Endothelial cell of umbilical vein (primary cell): ENCODE measurements at regions not wholly inside any gene's neighbourhood (a gene's known extent, or its start where the extent isn't known, plus 50 kb on each side); places are given as distances from the start of the nearest gene placed in this dataset.

ENCODE experiments used
- BruUV-seq: library from RNA; stranded (reverse); fragments of 400-500 nt; replicated peaks from 2 replicates; lab custom pipeline; 2021; lab: Mats Ljungman, UMichigan
- CTCF ChIA-PET: fragments of 300-600, 350-600 bp; sonication (Branson Sonifier 250); formaldehyde crosslinking; loops from one replicate; lab custom pipeline; 2021; ENCODE audit warnings: antibody characterized with exemption, inconsistent platforms; lab: Charles Lee
- POLR2A ChIA-PET: fragments of 300-600, 350-600 bp; sonication (Branson Sonifier 250); formaldehyde crosslinking; loops from one replicate; lab custom pipeline; 2021; ENCODE audit warnings: antibody characterized with exemption, inconsistent platforms; lab: Charles Lee
- DNase-seq: peaks from one replicate; pipeline ENCODE4 v3.0.0-alpha.2; 2011; ENCODE audit warnings: low read depth, low spot score
- FAIRE-seq: peaks from 2 replicates; lab custom pipeline; 2011; peaks lifted over from hg19 to GRCh38; lab: Jason Lieb, UNC
- H2AFZ ChIP-seq: 2 replicates; pipeline ENCODE4 v1.6.0; 2012; ENCODE audit warnings: low read depth, low read length, control low read depth, inconsistent platforms
- H3K27ac ChIP-seq: 2 replicates; pipeline ENCODE4 v1.5.1; 2011; ENCODE audit warnings: low read depth, mild to moderate bottlenecking, control low read depth, low read length, moderate library complexity; ENCODE audit not compliant: insufficient read depth
- H3K27me3 ChIP-seq, 2 experiments: 2 replicates each; pipeline versions ENCODE4 v1.6.0 to v1.6.1; 2011; ENCODE audit warnings: low read length in 2 of 2, mixed read lengths in 1 of 2; ENCODE audit not compliant: control insufficient read depth in 2 of 2, insufficient read depth in 2 of 2
- H3K36me3 ChIP-seq, 2 experiments: 2 replicates in 1 of 2; 3 replicates in 1 of 2; pipeline ENCODE4 v1.5.1; 2011; ENCODE audit warnings: low read length in 2 of 2, mild to moderate bottlenecking in 1 of 2, moderate library complexity in 1 of 2; ENCODE audit not compliant: control insufficient read depth in 2 of 2, insufficient read depth in 2 of 2; ENCODE audit errors: extremely low read depth in 1 of 2
- H3K4me1 ChIP-seq: 3 replicates; pipeline ENCODE4 v1.5.1; 2011; ENCODE audit warnings: mild to moderate bottlenecking, low read length; ENCODE audit not compliant: control insufficient read depth, insufficient read depth; ENCODE audit errors: extremely low read depth
- H3K4me2 ChIP-seq: 2 replicates; pipeline ENCODE4 v1.6.1; 2011; ENCODE audit warnings: low read length, control low read depth, mixed read lengths; ENCODE audit not compliant: insufficient read depth
- H3K4me3 ChIP-seq, 3 experiments: fragments of 200-600 bp in 1 of 3; sonication (generic), shearing (Covaris generic) in 1 of 3; replicated peaks in 1 of 3; 2 replicates each; pipeline ENCODE4 v1.5.1; 2011 to 2016; ENCODE audit warnings: control low read depth in 3 of 3, low read length in 3 of 3, mild to moderate bottlenecking in 2 of 3, inconsistent platforms in 1 of 3, low read depth in 1 of 3, moderate library complexity in 1 of 3; ENCODE audit not compliant: insufficient read depth in 1 of 3
- H3K79me2 ChIP-seq: 2 replicates; pipeline ENCODE4 v1.6.0; 2012; ENCODE audit warnings: low read length, inconsistent platforms; ENCODE audit not compliant: control insufficient read depth, insufficient read depth
- H3K9ac ChIP-seq: replicated peaks from 2 replicates; pipeline ENCODE3; 2011; ENCODE audit warnings: low read length, control low read depth; ENCODE audit not compliant: insufficient read depth; ENCODE audit errors: extremely low read depth
- H3K9me1 ChIP-seq: replicated peaks from 3 replicates; pipeline ENCODE4 v1.6.0; 2011; ENCODE audit warnings: mild to moderate bottlenecking, low read length; ENCODE audit not compliant: control insufficient read depth, insufficient read depth; ENCODE audit errors: extremely low read depth
- H3K9me3 ChIP-seq: replicated peaks from 2 replicates; pipeline ENCODE4 v1.5.1; 2012; ENCODE audit warnings: low read length, inconsistent platforms; ENCODE audit not compliant: control insufficient read depth, insufficient read depth
- H4K20me1 ChIP-seq: replicated peaks from 2 replicates; pipeline ENCODE3; 2011; ENCODE audit warnings: mild to moderate bottlenecking, low read length; ENCODE audit not compliant: control insufficient read depth, insufficient read depth; ENCODE audit errors: extremely low read depth
- EZH2 ChIP-seq: IDR thresholded peaks from 2 replicates; pipeline ENCODE4 v1.6.1; 2012; ENCODE audit warnings: borderline replicate concordance, low read depth, mild to moderate bottlenecking, moderate library complexity, low read length, inconsistent platforms; ENCODE audit not compliant: severe bottlenecking
- FOS ChIP-seq: IDR thresholded peaks from 2 replicates; pipeline ENCODE4 v1.6.1; 2011; ENCODE audit warnings: mild to moderate bottlenecking, low read length, moderate library complexity, borderline replicate concordance; ENCODE audit not compliant: insufficient read depth
- GATA2 ChIP-seq: IDR thresholded peaks from 2 replicates; pipeline ENCODE4 v1.7.0; 2011; ENCODE audit warnings: low read depth, mild to moderate bottlenecking, moderate library complexity, mixed read lengths, low read length; ENCODE audit not compliant: insufficient read length, insufficient read depth
- JUN ChIP-seq: IDR thresholded peaks from 2 replicates; pipeline ENCODE4 v1.6.1; 2011; ENCODE audit warnings: borderline replicate concordance, low read depth; ENCODE audit not compliant: insufficient read length, insufficient read depth
- MYC ChIP-seq: IDR thresholded peaks from one replicate; pipeline ENCODE4 v1.6.1; 2011; ENCODE audit warnings: mild to moderate bottlenecking, low read depth, low read length
- POLR2A ChIP-seq: IDR thresholded peaks from 2 replicates; pipeline ENCODE4 v1.6.1; 2012; ENCODE audit warnings: low read depth, mild to moderate bottlenecking, control low read depth, low read length
- POLR2AphosphoS5 ChIP-seq: IDR thresholded peaks from 2 replicates; pipeline ENCODE4 v1.6.1; 2012; ENCODE audit warnings: low read depth, mild to moderate bottlenecking, control low read depth, low read length, moderate library complexity; ENCODE audit not compliant: insufficient read depth
- dilution Hi-C: fragments of 300-500 bp; cut with MboI; formaldehyde crosslinking; loops from one replicate; pipeline ENCODE4 v1.15.0; 2019; ENCODE audit warnings: low sequenced_read_pairs; ENCODE audit not compliant: extremely low pct_ligation_motif_present
- intact Hi-C: fragments of 100-400 bp; cut with micrococcal nuclease; formaldehyde crosslinking; loops from one replicate; pipeline ENCODE4 v1.10.0; 2022
- TF ChIP-seq, protein P1 (sequence below): IDR thresholded peaks from 2 replicates; pipeline ENCODE4 v1.6.1; 2011; ENCODE audit not compliant: insufficient read depth, insufficient read length
- TF ChIP-seq, protein P2 (sequence below), 2 donors: IDR thresholded peaks; 1 replicate in 1 of 2; 2 replicates in 1 of 2; pipeline ENCODE4 v1.5.1; 2011; ENCODE audit warnings: low read length in 2 of 2, mild to moderate bottlenecking in 2 of 2, moderate library complexity in 2 of 2, control low read depth in 1 of 2, inconsistent platforms in 1 of 2, low read depth in 1 of 2; ENCODE audit not compliant: insufficient read depth in 1 of 2; ENCODE audit errors: extremely low read depth in 1 of 2

DNA sequence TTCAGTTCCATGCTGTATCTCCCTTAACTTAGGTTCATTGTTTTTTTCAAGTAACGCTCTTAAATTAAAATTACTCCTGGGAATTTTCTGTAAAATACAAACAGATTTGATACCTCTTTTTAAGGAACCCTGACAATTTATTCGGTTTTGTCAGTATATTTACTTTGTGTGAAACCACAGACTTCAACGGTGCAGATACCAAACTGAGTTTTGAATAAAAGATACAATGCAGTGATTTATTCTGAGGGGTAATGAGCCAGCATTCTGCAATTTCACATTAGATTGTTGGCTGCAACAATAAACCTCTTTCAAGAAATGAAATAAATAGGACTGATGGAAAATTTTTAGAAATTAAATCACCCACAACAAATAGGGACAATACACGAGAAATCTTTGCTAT lies 308.6 kb upstream of the EDIL3 start:
- Histone ChIP-seq H2AFZ (no peak overlapping the region), H3K4me1 (no peaks in the 10 kb centered on the region), H3K27me3 (no peaks in the 10 kb centered on the region), H3K27ac (no peak overlapping the region), H3K9ac (no peak overlapping the region), H3K4me3 (no peak overlapping the region), H4K20me1 (no peaks in the 10 kb centered on the region), H3K4me2 (no peak overlapping the region), H3K9me1 (no peaks in the 10 kb centered on the region), H3K79me2 (no peaks in the 10 kb centered on the region), H3K9me3 (no peaks in the 10 kb centered on the region), H3K36me3 (no peaks in the 10 kb centered on the region)
- ChIA-PET POLR2A (no interaction called here), CTCF (no interaction called here)
- no peak for FAIRE-seq
- DNase-seq: no peak
- TF ChIP-seq, protein P1, sequence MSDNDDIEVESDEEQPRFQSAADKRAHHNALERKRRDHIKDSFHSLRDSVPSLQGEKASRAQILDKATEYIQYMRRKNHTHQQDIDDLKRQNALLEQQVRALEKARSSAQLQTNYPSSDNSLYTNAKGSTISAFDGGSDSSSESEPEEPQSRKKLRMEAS: no peak
- TF ChIP-seq FOS (no peak), POLR2A (no peak), MYC (no peak), EZH2 (no peak), GATA2 (no peak), JUN (no peak), POLR2AphosphoS5 (no peak)
- TF ChIP-seq, protein P2, sequence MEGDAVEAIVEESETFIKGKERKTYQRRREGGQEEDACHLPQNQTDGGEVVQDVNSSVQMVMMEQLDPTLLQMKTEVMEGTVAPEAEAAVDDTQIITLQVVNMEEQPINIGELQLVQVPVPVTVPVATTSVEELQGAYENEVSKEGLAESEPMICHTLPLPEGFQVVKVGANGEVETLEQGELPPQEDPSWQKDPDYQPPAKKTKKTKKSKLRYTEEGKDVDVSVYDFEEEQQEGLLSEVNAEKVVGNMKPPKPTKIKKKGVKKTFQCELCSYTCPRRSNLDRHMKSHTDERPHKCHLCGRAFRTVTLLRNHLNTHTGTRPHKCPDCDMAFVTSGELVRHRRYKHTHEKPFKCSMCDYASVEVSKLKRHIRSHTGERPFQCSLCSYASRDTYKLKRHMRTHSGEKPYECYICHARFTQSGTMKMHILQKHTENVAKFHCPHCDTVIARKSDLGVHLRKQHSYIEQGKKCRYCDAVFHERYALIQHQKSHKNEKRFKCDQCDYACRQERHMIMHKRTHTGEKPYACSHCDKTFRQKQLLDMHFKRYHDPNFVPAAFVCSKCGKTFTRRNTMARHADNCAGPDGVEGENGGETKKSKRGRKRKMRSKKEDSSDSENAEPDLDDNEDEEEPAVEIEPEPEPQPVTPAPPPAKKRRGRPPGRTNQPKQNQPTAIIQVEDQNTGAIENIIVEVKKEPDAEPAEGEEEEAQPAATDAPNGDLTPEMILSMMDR (IDR thresholded peaks at IDR 0.05; ENCODE audit: extremely low read depth in 1 of 2, insufficient read depth in 1 of 2, low read depth in 1 of 2, low read length in 2 of 2): no peak
- no TSS peak for BruUV-seq
- intact Hi-C loops: no loop called here
- dilution Hi-C loops: no loop called here
